Ishikawa (cell line): ENCODE measurements at regions not wholly inside any gene's neighbourhood (a gene's known extent, or its start where the extent isn't known, plus 50 kb on each side); places are given as distances from the start of the nearest gene placed in this dataset.

ENCODE experiments used
- CEBPB ChIP-seq: IDR thresholded peaks from 2 replicates; pipeline ENCODE4 v1.6.1; 2012
- CREB1 ChIP-seq: IDR thresholded peaks from 2 replicates; pipeline ENCODE4 v1.6.1; 2012; ENCODE audit warnings: low read depth
- EGR1 ChIP-seq: IDR thresholded peaks from 2 replicates; pipeline ENCODE4 v1.6.1; 2012
- EP300 ChIP-seq: IDR thresholded peaks from 2 replicates; pipeline ENCODE4 v1.6.1; 2012; ENCODE audit warnings: borderline replicate concordance
- FOXM1 ChIP-seq: IDR thresholded peaks from 2 replicates; pipeline ENCODE4 v1.6.1; 2012; ENCODE audit warnings: low read depth, borderline replicate concordance
- MAX ChIP-seq: IDR thresholded peaks from 2 replicates; pipeline ENCODE4 v1.6.1; 2012
- NFIC ChIP-seq: IDR thresholded peaks from 2 replicates; pipeline ENCODE4 v1.6.1; 2012
- RAD21 ChIP-seq: IDR thresholded peaks from 2 replicates; pipeline ENCODE4 v1.6.1; 2012; ENCODE audit warnings: low read depth
- REST ChIP-seq: IDR thresholded peaks from 2 replicates; pipeline ENCODE4 v1.6.1; 2012; ENCODE audit warnings: low read depth, mild to moderate bottlenecking
- TAF1 ChIP-seq: IDR thresholded peaks from 2 replicates; pipeline ENCODE4 v1.6.1; 2012; ENCODE audit warnings: low read depth, mild to moderate bottlenecking
- TCF12 ChIP-seq: IDR thresholded peaks from 2 replicates; pipeline ENCODE4 v1.6.1; 2012; ENCODE audit warnings: low read depth
- TEAD4 ChIP-seq: IDR thresholded peaks from 2 replicates; pipeline ENCODE4 v1.6.1; 2012
- USF1 ChIP-seq: IDR thresholded peaks from 2 replicates; pipeline ENCODE4 v1.6.1; 2012
- YY1 ChIP-seq: IDR thresholded peaks from 2 replicates; pipeline ENCODE4 v1.6.1; 2012; ENCODE audit warnings: low read depth
- ZBTB7A ChIP-seq: IDR thresholded peaks from 2 replicates; pipeline ENCODE4 v1.6.1; 2012; ENCODE audit warnings: low read depth

- no peak for TF ChIP-seq CEBPB
- no peak for TF ChIP-seq TCF12
- no peak for TF ChIP-seq USF1
- no peak for TF ChIP-seq TAF1
These were observed 119.8 kb upstream of the NRSN1 start for GRCh38 chr6:24006254-24006653.

- TF ChIP-seq RAD21 (no peak), REST (no peak), EGR1 (no peak), TAF1 (no peak), CEBPB (no peak), YY1 (no peak), TEAD4 (no peak), TCF12 (no peak), CREB1 (no peak), MAX (no peak), ZBTB7A (no peak), NFIC (no peak), EP300 (no peak), USF1 (no peak), FOXM1 (no peak)
These were observed 116.7 kb upstream of the NRSN1 start for GRCh38 chr6:24009319-24009718.

GRCh38 chr6:24010133-24010532 is 115.9 kb upstream of the NRSN1 start:
- TF ChIP-seq NFIC, result no peak
- TF ChIP-seq YY1, result no peak

- no peak for TF ChIP-seq RAD21
- TF ChIP-seq NFIC, result no peak
- TF ChIP-seq YY1, result no peak
These were observed 109.7 kb upstream of the NRSN1 start for GRCh38 chr6:24016286-24016685.

- TF ChIP-seq CREB1 (no peak), EP300 (no peak), REST (no peak), MAX (no peak), USF1 (no peak), EGR1 (no peak), FOXM1 (no peak), TEAD4 (no peak), ZBTB7A (no peak), TAF1 (no peak), CEBPB (no peak), YY1 (no peak), TCF12 (no peak), RAD21 (no peak), NFIC (no peak)
These were observed 109.2 kb upstream of the NRSN1 start for GRCh38 chr6:24016857-24017256.

- TF ChIP-seq RAD21 (no peak), EP300 (no peak), EGR1 (no peak), TCF12 (no peak)
These were observed 106.6 kb upstream of the NRSN1 start for GRCh38 chr6:24019393-24019792.

- no peak for TF ChIP-seq RAD21
- no peak for TF ChIP-seq TAF1
- no peak for TF ChIP-seq CEBPB
- TF ChIP-seq EGR1, result no peak
- no peak for TF ChIP-seq ZBTB7A
- no peak for TF ChIP-seq YY1
- no peak for TF ChIP-seq EP300
- TF ChIP-seq CREB1, result no peak
- no peak for TF ChIP-seq REST
- no peak for TF ChIP-seq USF1
- no peak for TF ChIP-seq TCF12
- TF ChIP-seq NFIC, result no peak
- TF ChIP-seq TEAD4, result no peak
- no peak for TF ChIP-seq MAX
- no peak for TF ChIP-seq FOXM1
These were observed 106.2 kb upstream of the NRSN1 start for GRCh38 chr6:24019830-24020229.
